Testis (tissue), 2 donors: ENCODE measurements at regions not wholly inside any gene's neighbourhood (a gene's known extent, or its start where the extent isn't known, plus 50 kb on each side); places are given as distances from the start of the nearest gene placed in this dataset.

Source experiments
- DNase-seq: peaks from one replicate; pipeline ENCODE4 v3.0.0-alpha.2; 2019
- H3K27ac ChIP-seq, 2 donors: fragments of 200-600 bp; sonication (generic); one replicate each; pipeline ENCODE4 v1.5.1; 2019
- H3K27me3 ChIP-seq: fragments of 200-600 bp; sonication (generic); one replicate; pipeline ENCODE4 v1.5.1; 2019
- H3K36me3 ChIP-seq: fragments of 200-600 bp; sonication (generic); one replicate; pipeline ENCODE4 v1.5.1; 2017; ENCODE audit warnings: low read depth; ENCODE audit errors: missing control alignments
- H3K4me1 ChIP-seq: fragments of 200-600 bp; sonication (generic); one replicate; pipeline ENCODE4 v1.5.1; 2019
- H3K4me3 ChIP-seq, 2 donors: fragments of 200-600 bp; sonication (generic); one replicate each; pipeline ENCODE4 v1.5.1; 2017 to 2019
- H3K9me3 ChIP-seq: fragments of 200-600 bp; sonication (generic); one replicate; pipeline ENCODE4 v1.5.1; 2017
- CTCF ChIP-seq, 3 experiments: fragments of 450-650 bp in 2 of 3; fragments of 200-600 bp in 1 of 3; sonication (generic) in 1 of 3; IDR thresholded peaks; one replicate each; pipeline ENCODE4 v1.5.1; 2016 to 2019; ENCODE audit warnings: antibody characterized with exemption in 3 of 3, mild to moderate bottlenecking in 2 of 3, moderate library complexity in 1 of 3
- POLR2A ChIP-seq: fragments of 450-650 bp; IDR thresholded peaks from one replicate; pipeline ENCODE4 v1.6.1; 2017; ENCODE audit warnings: antibody characterized with exemption, mild to moderate bottlenecking, moderate library complexity
- WGBS, 2 donors: methylation state at CpG; one replicate each; pipeline ENCODE4 v1.1.5; 2018; 5-methylcytosine and 5-hydroxymethylcytosine counted together
- intact Hi-C: fragments of 100-400 bp; cut with DNase I; formaldehyde crosslinking; loops from one replicate; pipeline ENCODE4 v1.15.1; 2023; ENCODE audit warnings: low total_unique reads

GRCh38 chr2:59787095-59787494, 766.4 kb downstream of the BCL11A start:
- H3K4me1 ChIP-seq = no peaks in the 10 kb centered on the region
- H3K27me3 ChIP-seq = no peaks in the 10 kb centered on the region
- no peaks in the 10 kb centered on the region for H3K36me3 ChIP-seq
- H3K9me3 ChIP-seq = no peaks in the 10 kb centered on the region
- intact Hi-C loops = no loop called here
- TF ChIP-seq POLR2A (no peak), CTCF (IDR thresholded peaks at IDR 0.05) (no peak)
- 89 to 90% methylated on average over 3 of the region's 3 CpGs for WGBS, 2 donors
- H3K27ac ChIP-seq = no peak overlapping the region
- no peak for DNase-seq
- H3K4me3 ChIP-seq = no peak overlapping the region

GRCh38 chr2:59786684-59787083, 766.8 kb downstream of the BCL11A start:
- no peak for DNase-seq
- H3K27ac ChIP-seq = no peak overlapping the region
- intact Hi-C loops = no loop called here
- TF ChIP-seq CTCF (IDR thresholded peaks at IDR 0.05) = no peak
- no peaks in the 10 kb centered on the region for H3K4me1 ChIP-seq
- no peaks in the 10 kb centered on the region for H3K36me3 ChIP-seq
- no peak overlapping the region for H3K4me3 ChIP-seq
- H3K9me3 ChIP-seq = no peaks in the 10 kb centered on the region
- no peaks in the 10 kb centered on the region for H3K27me3 ChIP-seq
- 73 to 87% methylated on average over 1 of the region's 1 CpG for WGBS, 2 donors

DNA sequence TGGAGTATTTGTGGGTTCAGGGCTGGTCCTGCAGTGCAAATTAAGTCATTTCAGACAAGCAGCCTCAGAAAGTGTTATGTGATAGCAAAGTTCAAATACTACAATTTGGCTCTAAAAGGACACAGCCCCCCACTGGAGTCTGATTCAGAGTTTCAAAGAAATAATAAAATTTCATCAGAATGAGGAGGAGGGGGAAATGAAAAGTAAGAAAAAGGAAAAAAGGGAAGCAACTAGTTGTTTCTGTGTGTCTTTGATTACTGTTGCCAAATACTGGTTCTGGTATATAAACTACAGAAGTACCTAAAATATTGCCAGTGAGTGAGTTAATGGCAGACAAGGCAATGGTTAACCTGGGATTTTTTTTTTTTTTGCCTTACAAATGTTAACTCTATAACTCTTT, 773.9 kb downstream of the BCL11A start:
- TF ChIP-seq POLR2A (no peak), CTCF (IDR thresholded peaks at IDR 0.05) (no peak)
- Histone ChIP-seq H3K4me3 (no peak overlapping the region), H3K36me3 (no peaks in the 10 kb centered on the region), H3K4me1 (no peaks in the 10 kb centered on the region), H3K27ac (no peak overlapping the region), H3K27me3 (no peaks in the 10 kb centered on the region), H3K9me3 (no peaks in the 10 kb centered on the region)
- DNase-seq = no peak
- intact Hi-C loops = no loop called here

GRCh38 chr2:59777120-59777519, 776.3 kb downstream of the BCL11A start:
- no peak overlapping the region for H3K27ac ChIP-seq
- TF ChIP-seq POLR2A = no peak
- no peak for TF ChIP-seq CTCF (IDR thresholded peaks at IDR 0.05)
- H3K27me3 ChIP-seq = no peaks in the 10 kb centered on the region
- DNase-seq = no peak
- no peaks in the 10 kb centered on the region for H3K9me3 ChIP-seq
- H3K4me1 ChIP-seq = no peaks in the 10 kb centered on the region
- H3K36me3 ChIP-seq = no peaks in the 10 kb centered on the region
- intact Hi-C loops = no loop called here
- 91 to 94% methylated on average over 3 of the region's 3 CpGs for WGBS, 2 donors
- H3K4me3 ChIP-seq = no peak overlapping the region

GRCh38 chr2:59776726-59777008, 776.8 kb downstream of the BCL11A start:
- no peaks in the 10 kb centered on the region for H3K4me1 ChIP-seq
- no peaks in the 10 kb centered on the region for H3K27me3 ChIP-seq
- no peaks in the 10 kb centered on the region for H3K36me3 ChIP-seq
- H3K9me3 ChIP-seq = no peaks in the 10 kb centered on the region
- DNase-seq = no peak
- H3K27ac ChIP-seq = no peak overlapping the region
- no peak for TF ChIP-seq POLR2A
- no peak for TF ChIP-seq CTCF (IDR thresholded peaks at IDR 0.05)
- intact Hi-C loops = no loop called here
- WGBS, 2 donors = 90 to 92% methylated on average over 1 of the region's 1 CpG
- H3K4me3 ChIP-seq = no peak overlapping the region
